GM23248 (cell line): ENCODE measurements at regions not wholly inside any gene's neighbourhood (a gene's known extent, or its start where the extent isn't known, plus 50 kb on each side); places are given as distances from the start of the nearest gene placed in this dataset.

Source experiments
- DNase-seq: peaks from one replicate; pipeline ENCODE4 v3.0.0-alpha.2; 2015
- H2AFZ ChIP-seq: fragments of 200-600 bp; sonication (generic); 2 replicates; pipeline ENCODE4 v1.6.1; 2016; ENCODE audit warnings: antibody characterized with exemption
- H3F3A ChIP-seq: fragments of 200-600 bp; sonication (generic); 2 replicates; pipeline ENCODE4 v1.6.1; 2016; ENCODE audit warnings: mild to moderate bottlenecking, antibody characterized with exemption, mixed run types; ENCODE audit not compliant: insufficient read depth
- H3K27ac ChIP-seq: fragments of 200-600 bp; sonication (generic); 2 replicates; pipeline ENCODE4 v1.5.1; 2016; ENCODE audit warnings: mild to moderate bottlenecking
- H3K27me3 ChIP-seq: fragments of 200-600 bp; sonication (generic); replicated peaks from 2 replicates; pipeline ENCODE4 v1.6.1; 2016; ENCODE audit warnings: mild to moderate bottlenecking; ENCODE audit not compliant: insufficient read depth
- H3K36me3 ChIP-seq: fragments of 200-600 bp; sonication (generic); 2 replicates; pipeline ENCODE4 v1.6.1; 2016; ENCODE audit warnings: low read depth, mild to moderate bottlenecking
- H3K4me1 ChIP-seq: fragments of 200-600 bp; sonication (generic); 2 replicates; pipeline ENCODE4 v1.6.1; 2016; ENCODE audit warnings: mild to moderate bottlenecking; ENCODE audit not compliant: insufficient read depth
- H3K4me2 ChIP-seq: fragments of 200-600 bp; sonication (generic); one replicate; pipeline ENCODE4 v1.6.1; 2016; ENCODE audit warnings: mild to moderate bottlenecking; ENCODE audit not compliant: unreplicated experiment
- H3K4me3 ChIP-seq: fragments of 200-600 bp; sonication (generic); 2 replicates; pipeline ENCODE4 v1.5.1; 2016; ENCODE audit warnings: mild to moderate bottlenecking
- H3K79me2 ChIP-seq: fragments of 200-600 bp; sonication (generic); 2 replicates; pipeline ENCODE4 v1.6.1; 2016; ENCODE audit warnings: mild to moderate bottlenecking; ENCODE audit not compliant: insufficient read depth
- H3K9ac ChIP-seq: fragments of 200-600 bp; sonication (generic); 2 replicates; pipeline ENCODE4 v1.6.1; 2016; ENCODE audit warnings: mild to moderate bottlenecking
- H3K9me2 ChIP-seq: fragments of 200-600 bp; sonication (generic); 2 replicates; pipeline ENCODE4 v1.6.1; 2016; ENCODE audit warnings: mixed run types, mild to moderate bottlenecking, moderate library complexity; ENCODE audit not compliant: insufficient read depth
- H3K9me3 ChIP-seq: fragments of 200-600 bp; sonication (generic); one replicate; pipeline ENCODE4 v1.6.1; 2017; ENCODE audit warnings: low read depth
- H4K20me1 ChIP-seq: fragments of 200-600 bp; sonication (generic); 2 replicates; pipeline ENCODE4 v1.6.0; 2016; ENCODE audit not compliant: insufficient read depth
- EZH2 ChIP-seq: fragments of 200-600 bp; sonication (generic); IDR thresholded peaks from 2 replicates; pipeline ENCODE4 v1.6.1; 2018; ENCODE audit warnings: antibody characterized with exemption, mild to moderate bottlenecking; ENCODE audit not compliant: insufficient read depth, poor library complexity, severe bottlenecking
- EZH2phosphoT487 ChIP-seq: fragments of 200-600 bp; sonication (generic); IDR thresholded peaks from 2 replicates; pipeline ENCODE4 v1.6.1; 2018; ENCODE audit warnings: antibody characterized with exemption, moderate library complexity, mild to moderate bottlenecking, low read depth; ENCODE audit not compliant: insufficient read depth
- WGBS, 2 experiments: methylation state at CpG; one replicate each; pipeline ENCODE4 v1.1.6; 2015 to 2017; ENCODE audit warnings: low lambda C conversion rate in 2 of 2, low coverage in 1 of 2; ENCODE audit errors: missing lambda C conversion rate in 2 of 2; 5-methylcytosine and 5-hydroxymethylcytosine counted together
- in situ Hi-C: fragments of 300-500 bp; cut with MboI; formaldehyde crosslinking; loops from 2 replicates; pipeline ENCODE4 v1.15.0; 2020

DNA sequence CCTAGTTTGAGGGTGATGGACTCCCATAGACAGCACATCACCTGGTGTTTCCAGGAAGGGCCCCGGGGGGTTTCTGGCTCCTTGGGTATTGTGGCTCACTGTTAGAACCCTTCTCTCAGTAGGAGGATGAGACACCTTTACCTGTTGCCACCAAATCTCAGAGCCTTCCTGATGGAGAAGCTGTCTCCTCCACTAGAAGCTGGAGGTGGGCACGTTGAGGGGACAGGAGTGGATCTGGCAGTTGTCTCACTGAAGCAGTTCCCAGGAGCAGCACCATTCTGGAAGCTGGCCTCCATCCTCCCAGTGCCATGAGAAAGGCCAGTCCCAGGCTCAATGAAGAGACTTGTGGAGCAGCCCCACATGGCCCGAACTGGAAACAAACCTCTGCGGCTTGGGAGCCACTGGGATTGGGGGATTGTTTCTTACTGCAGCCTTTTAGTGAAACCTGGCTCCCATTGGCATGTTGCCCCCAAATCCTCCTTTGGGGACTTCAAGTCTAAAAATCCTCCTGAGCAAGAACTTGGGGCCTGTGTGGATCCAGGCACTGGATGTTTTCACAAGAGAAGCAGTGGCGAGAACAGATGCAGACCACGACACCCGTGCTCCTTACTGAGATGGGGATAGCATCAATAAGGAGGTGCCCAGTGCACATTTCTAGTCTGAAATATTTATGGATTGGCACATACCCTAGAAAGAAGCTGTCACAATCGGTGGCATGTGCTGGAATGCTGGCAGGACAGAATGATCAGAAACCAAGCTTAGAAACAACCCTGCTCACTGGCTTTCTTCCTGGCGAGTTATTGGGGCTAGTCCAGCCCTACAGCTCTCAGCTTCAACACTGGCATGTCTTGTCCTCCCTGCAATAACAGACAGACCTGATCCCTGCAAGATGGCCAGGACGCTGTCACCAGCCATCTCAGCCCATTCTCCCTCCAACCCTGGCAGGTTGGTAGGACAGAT lies 223.7 kb upstream of the AJAP1 start:
- no peak overlapping the region for H3K27ac ChIP-seq
- no peaks in the 10 kb centered on the region for H4K20me1 ChIP-seq
- H3K9me3 ChIP-seq, result no peaks in the 10 kb centered on the region
- H3F3A ChIP-seq, result no peaks in the 10 kb centered on the region
- no peak overlapping the region for H3K9ac ChIP-seq
- no peaks in the 10 kb centered on the region for H3K4me1 ChIP-seq
- in situ Hi-C loops, result no loop called here
- no peak overlapping the region for H3K4me3 ChIP-seq
- H3K79me2 ChIP-seq, result no peaks in the 10 kb centered on the region
- H3K36me3 ChIP-seq, result no peaks in the 10 kb centered on the region
- no peak for DNase-seq
- H3K27me3 ChIP-seq, result no peaks in the 10 kb centered on the region
- H3K9me2 ChIP-seq, result no peaks in the 10 kb centered on the region
- TF ChIP-seq EZH2 (no peak), EZH2phosphoT487 (no peak)
- H3K4me2 ChIP-seq, result no peak overlapping the region
- no peak overlapping the region for H2AFZ ChIP-seq
- WGBS, 2 experiments, result 24 to 30% methylated on average over 10 of the region's 10 CpGs

DNA sequence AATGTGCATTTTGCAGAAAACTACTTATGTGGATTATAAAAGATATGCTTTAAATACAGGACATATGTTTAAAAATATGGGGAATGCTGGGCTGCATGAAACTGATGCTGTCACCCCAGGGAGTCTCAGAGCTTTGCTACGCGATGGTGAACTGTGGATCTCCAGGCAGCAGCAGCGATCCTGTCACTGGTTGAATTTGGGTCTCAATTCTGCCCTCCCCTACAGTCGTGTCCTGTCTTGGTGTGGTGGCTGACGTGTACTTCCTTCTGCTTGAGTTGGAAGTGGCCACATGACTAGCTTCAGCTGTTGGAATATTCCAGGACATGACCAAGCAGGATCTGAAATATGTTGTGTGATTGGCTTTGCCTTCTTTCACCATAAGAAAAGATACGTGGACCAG lies 222.9 kb upstream of the AJAP1 start:
- Histone ChIP-seq H3K9me3 (no peaks in the 10 kb centered on the region), H3K4me1 (no peaks in the 10 kb centered on the region), H4K20me1 (no peaks in the 10 kb centered on the region), H3K79me2 (no peaks in the 10 kb centered on the region), H3K4me3 (no peak overlapping the region), H3K36me3 (no peaks in the 10 kb centered on the region), H3K27me3 (no peaks in the 10 kb centered on the region), H3K4me2 (no peak overlapping the region), H3K27ac (no peak overlapping the region), H3K9ac (no peak overlapping the region), H3K9me2 (no peaks in the 10 kb centered on the region), H3F3A (no peaks in the 10 kb centered on the region), H2AFZ (no peak overlapping the region)
- DNase-seq, result no peak
- 19 to 25% methylated on average over 6 of the region's 6 CpGs for WGBS, 2 experiments
- in situ Hi-C loops, result no loop called here
- TF ChIP-seq EZH2, result no peak
- no peak for TF ChIP-seq EZH2phosphoT487

GRCh38 chr1:4433075-4433474 lies 221.3 kb upstream of the AJAP1 start:
- no peaks in the 10 kb centered on the region for H3F3A ChIP-seq
- no peaks in the 10 kb centered on the region for H3K9me2 ChIP-seq
- H3K27ac ChIP-seq, result no peak overlapping the region
- no peaks in the 10 kb centered on the region for H3K9me3 ChIP-seq
- no peaks in the 10 kb centered on the region for H4K20me1 ChIP-seq
- 40 to 55% methylated on average over 7 of the region's 7 CpGs for WGBS, 2 experiments
- no peak for DNase-seq
- no peak overlapping the region for H3K4me2 ChIP-seq
- in situ Hi-C loops, result no loop called here
- no peak overlapping the region for H3K9ac ChIP-seq
- no peak overlapping the region for H3K4me3 ChIP-seq
- TF ChIP-seq EZH2phosphoT487, result no peak
- no peak for TF ChIP-seq EZH2
- H3K36me3 ChIP-seq, result no peaks in the 10 kb centered on the region
- H3K4me1 ChIP-seq, result no peaks in the 10 kb centered on the region
- no peak overlapping the region for H2AFZ ChIP-seq
- H3K27me3 ChIP-seq, result no peaks in the 10 kb centered on the region
- no peaks in the 10 kb centered on the region for H3K79me2 ChIP-seq

DNA sequence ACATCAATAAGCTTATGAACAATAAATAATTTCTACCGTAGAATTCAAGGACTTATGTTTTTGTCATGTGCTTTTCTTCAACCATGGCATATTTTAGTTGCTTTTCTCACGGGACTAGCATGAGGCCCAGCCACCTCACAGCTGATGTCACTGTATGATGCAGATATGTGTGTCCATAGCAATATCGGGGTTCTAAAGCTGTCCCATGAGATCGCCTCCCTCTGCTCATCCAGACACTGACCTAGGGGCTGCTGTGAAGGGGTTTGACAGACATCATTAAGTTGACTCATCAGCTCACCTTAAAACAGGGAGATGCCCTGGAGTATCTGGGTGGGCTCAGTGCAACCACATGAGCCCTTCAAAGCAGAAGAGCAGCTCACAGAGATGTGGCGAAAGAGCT lies 210.3 kb upstream of the AJAP1 start:
- no peaks in the 10 kb centered on the region for H3K27me3 ChIP-seq
- H3F3A ChIP-seq, result no peaks in the 10 kb centered on the region
- no peak overlapping the region for H2AFZ ChIP-seq
- no peaks in the 10 kb centered on the region for H4K20me1 ChIP-seq
- no peak overlapping the region for H3K4me3 ChIP-seq
- no peaks in the 10 kb centered on the region for H3K9me2 ChIP-seq
- no peak for DNase-seq
- H3K79me2 ChIP-seq, result no peaks in the 10 kb centered on the region
- in situ Hi-C loops, result no loop called here
- H3K36me3 ChIP-seq, result no peaks in the 10 kb centered on the region
- no peaks in the 10 kb centered on the region for H3K4me1 ChIP-seq
- H3K9me3 ChIP-seq, result no peaks in the 10 kb centered on the region
- H3K27ac ChIP-seq, result no peak overlapping the region
- TF ChIP-seq EZH2phosphoT487, result no peak
- TF ChIP-seq EZH2, result no peak
- 24 to 25% methylated on average over 5 of the region's 5 CpGs for WGBS, 2 experiments
- no peak overlapping the region for H3K4me2 ChIP-seq
- no peak overlapping the region for H3K9ac ChIP-seq
